GM10266 (cell line): ENCODE measurements at regions not wholly inside any gene's neighbourhood (a gene's known extent, or its start where the extent isn't known, plus 50 kb on each side); places are given as distances from the start of the nearest gene placed in this dataset.

ENCODE experiments used
- DNase-seq: peaks from one replicate; pipeline ENCODE4 v3.0.0; 2012; ENCODE audit errors: extremely low spot score
- CTCF ChIP-seq: IDR thresholded peaks from 2 replicates; pipeline ENCODE4 v1.5.1; 2012; ENCODE audit warnings: mild to moderate bottlenecking, low read depth; ENCODE audit not compliant: control insufficient read depth, insufficient read depth; ENCODE audit errors: missing control alignments

GRCh38 chr17:71342737-71343136 is 778.1 kb upstream of the SOX9 start:
- no peak for TF ChIP-seq CTCF
- no peak for DNase-seq

- TF ChIP-seq CTCF = no peak
- no peak for DNase-seq
These were observed 770.8 kb upstream of the SOX9 start for GRCh38 chr17:71349908-71350600.

- no peak for DNase-seq
- no peak for TF ChIP-seq CTCF
These were observed 760.5 kb upstream of the SOX9 start for GRCh38 chr17:71360301-71360700.

GRCh38 chr17:71361656-71362450 is 759.0 kb upstream of the SOX9 start:
- no peak for TF ChIP-seq CTCF

GRCh38 chr17:71363661-71364060 is 757.2 kb upstream of the SOX9 start:
- no peak for DNase-seq
- no peak for TF ChIP-seq CTCF

More at GRCh38 chr17:71361656-71362450, 759.0 kb upstream of the SOX9 start:
- DNase-seq = no peak

- no peak for DNase-seq
- no peak for TF ChIP-seq CTCF
These were observed 749.0 kb upstream of the SOX9 start for GRCh38 chr17:71371809-71372208.

- DNase-seq = no peak
These were observed 744.9 kb upstream of the SOX9 start for GRCh38 chr17:71375948-71376347.

More at GRCh38 chr17:71375948-71376347, 744.9 kb upstream of the SOX9 start:
- no peak for TF ChIP-seq CTCF
